Small intestine (tissue), 7 donors: ENCODE measurements at regions not wholly inside any gene's neighbourhood (a gene's known extent, or its start where the extent isn't known, plus 50 kb on each side); places are given as distances from the start of the nearest gene placed in this dataset.
A peak's percentile ranks its signal among the peaks of the same experiment; 100 is the strongest.

Experiments
- DNase-seq, 2 donors: peaks; one replicate each; pipeline versions ENCODE4 v3.0.0 to v3.0.0-alpha.2; 2013
- FAIRE-seq: peaks from 2 replicates; lab custom pipeline; 2012; peaks lifted over from hg19 to GRCh38; lab: Jason Lieb, UNC
- H3K27ac ChIP-seq, 3 donors: one replicate each; pipeline ENCODE4 v1.5.1; 2013; ENCODE audit warnings: low read length in 2 of 3, mild to moderate bottlenecking in 2 of 3, control low read depth in 1 of 3, inconsistent platforms in 1 of 3, low read depth in 1 of 3, moderate library complexity in 1 of 3
- H3K27me3 ChIP-seq, 3 donors: one replicate each; pipeline ENCODE4 v1.6.1; 2013; ENCODE audit warnings: low read length in 3 of 3, inconsistent platforms in 1 of 3; ENCODE audit not compliant: control insufficient read depth in 3 of 3, insufficient read depth in 3 of 3
- H3K36me3 ChIP-seq, 3 donors: one replicate each; pipeline ENCODE4 v1.6.1; 2013; ENCODE audit warnings: low read length in 3 of 3, inconsistent platforms in 1 of 3, low read depth in 1 of 3, mild to moderate bottlenecking in 1 of 3, moderate library complexity in 1 of 3; ENCODE audit not compliant: control insufficient read depth in 3 of 3, insufficient read depth in 2 of 3
- H3K4me1 ChIP-seq, 3 donors: one replicate each; pipeline ENCODE4 v1.6.1; 2013; ENCODE audit warnings: low read length in 2 of 3, inconsistent platforms in 1 of 3, low read depth in 1 of 3, mild to moderate bottlenecking in 1 of 3, moderate library complexity in 1 of 3; ENCODE audit not compliant: control insufficient read depth in 3 of 3, insufficient read depth in 2 of 3
- H3K4me3 ChIP-seq, 3 donors: one replicate each; pipeline ENCODE4 v1.5.1; 2013; ENCODE audit warnings: low read length in 3 of 3, control low read depth in 1 of 3, inconsistent platforms in 1 of 3, low read depth in 1 of 3, mild to moderate bottlenecking in 1 of 3, moderate library complexity in 1 of 3
- H3K9me3 ChIP-seq, 2 donors: one replicate each; pipeline ENCODE4 v1.6.1; 2013; ENCODE audit warnings: low read depth in 1 of 2, low read length in 1 of 2; ENCODE audit not compliant: control insufficient read depth in 2 of 2, insufficient read depth in 1 of 2
- WGBS, 3 donors: extraction: QIAGEN DNeasy Blood & Tissue Kit; methylation state at CpG; one replicate each; pipeline ENCODE4 v1.1.7; 2013; 5-methylcytosine and 5-hydroxymethylcytosine counted together
- donor health status: healthy with polysubstance abuse.
- donor health status: control.
- donor health status: control.
- donor health status: Bipolar disorder and iron deficiency.
- donor health status: healthy.

GRCh38 chr10:128854204-128854603, 612.8 kb upstream of the MGMT start:
- FAIRE-seq, result no peak

GRCh38 chr10:128854963-128855362, 612.1 kb upstream of the MGMT start:
- Histone ChIP-seq H3K4me3 (no peak overlapping the region), H3K9me3 (no peaks in the 10 kb centered on the region), H3K27me3 (no peaks in the 10 kb centered on the region), H3K27ac (peak overlapping the region in 1 of 3 donors; percentile 60), H3K4me1 (peaks cover 2 to 27% (median 2%) of the 10 kb centered on the region in 3 donors), H3K36me3 (no peaks in the 10 kb centered on the region)
- FAIRE-seq (no peak), DNase-seq (peak; percentile 30 to 83)
- WGBS, 3 donors, result 2 to 23% (median 17%) methylated on average over 5 of the region's 5 CpGs

More at GRCh38 chr10:128854204-128854603, 612.8 kb upstream of the MGMT start:
- no peaks in the 10 kb centered on the region for H3K27me3 ChIP-seq
- 69 to 94% (median 88%) methylated on average over 1 of the region's 1 CpG for WGBS, 3 donors
- no peak overlapping the region for H3K27ac ChIP-seq
- peaks cover 2 to 27% (median 2%) of the 10 kb centered on the region in 3 donors for H3K4me1 ChIP-seq
- H3K4me3 ChIP-seq, result no peak overlapping the region
- H3K9me3 ChIP-seq, result no peaks in the 10 kb centered on the region
- H3K36me3 ChIP-seq, result no peaks in the 10 kb centered on the region
- DNase-seq, result no peak

- FAIRE-seq (no peak), DNase-seq (no peak)
- Histone ChIP-seq H3K27ac (no peak overlapping the region), H3K9me3 (no peaks in the 10 kb centered on the region), H3K4me3 (no peak overlapping the region), H3K4me1 (peaks cover 2 to 27% (median 2%) of the 10 kb centered on the region in 3 donors), H3K27me3 (no peaks in the 10 kb centered on the region), H3K36me3 (no peaks in the 10 kb centered on the region)
- 71 to 80% (median 78%) methylated on average over 14 of the region's 14 CpGs for WGBS, 3 donors
Observed at GRCh38 chr10:128855618-128856428, 611.2 kb upstream of the MGMT start.

- FAIRE-seq (no peak), DNase-seq (peak; percentile 34 to 44)
- 69 to 74% (median 72%) methylated on average over 8 of the region's 8 CpGs for WGBS, 3 donors
- Histone ChIP-seq H3K4me3 (no peak overlapping the region), H3K4me1 (peaks cover 0 to 13% (median 2%) of the 10 kb centered on the region in 3 donors), H3K27ac (no peak overlapping the region), H3K27me3 (no peaks in the 10 kb centered on the region), H3K36me3 (no peaks in the 10 kb centered on the region), H3K9me3 (no peaks in the 10 kb centered on the region)
Observed at GRCh38 chr10:128859738-128860386, 607.2 kb upstream of the MGMT start.

GRCh38 chr10:128860574-128860973, 606.5 kb upstream of the MGMT start:
- no peak for FAIRE-seq
- DNase-seq, result no peak
- H3K4me1 ChIP-seq, result peaks cover 0 to 9% (median 0%) of the 10 kb centered on the region in 3 donors
- no peak overlapping the region for H3K4me3 ChIP-seq
- no peak overlapping the region for H3K27ac ChIP-seq
- no peaks in the 10 kb centered on the region for H3K36me3 ChIP-seq
- H3K9me3 ChIP-seq, result no peaks in the 10 kb centered on the region
- WGBS, 3 donors, result 78 to 83% (median 80%) methylated on average over 9 of the region's 9 CpGs
- H3K27me3 ChIP-seq, result no peaks in the 10 kb centered on the region

- Histone ChIP-seq H3K4me3 (no peak overlapping the region), H3K9me3 (no peaks in the 10 kb centered on the region), H3K36me3 (no peaks in the 10 kb centered on the region), H3K27me3 (no peaks in the 10 kb centered on the region), H3K4me1 (peaks cover 0 to 3% (median 0%) of the 10 kb centered on the region in 3 donors), H3K27ac (no peak overlapping the region)
- FAIRE-seq (no peak), DNase-seq (no peak)
- 90 to 93% (median 93%) methylated on average over 15 of the region's 15 CpGs for WGBS, 3 donors
Observed at GRCh38 chr10:128861018-128861901, 605.8 kb upstream of the MGMT start.

- no peak for DNase-seq
- Histone ChIP-seq H3K27me3 (no peaks in the 10 kb centered on the region), H3K27ac (no peak overlapping the region), H3K36me3 (no peaks in the 10 kb centered on the region), H3K4me1 (peaks cover 0 to 2% (median 0%) of the 10 kb centered on the region in 3 donors), H3K9me3 (no peaks in the 10 kb centered on the region), H3K4me3 (no peak overlapping the region)
- WGBS, 3 donors, result 89 to 94% (median 90%) methylated on average over 6 of the region's 6 CpGs
- FAIRE-seq, result no peak
Observed at GRCh38 chr10:128863411-128863810, 603.6 kb upstream of the MGMT start.

GRCh38 chr10:128863823-128864405, 603.1 kb upstream of the MGMT start:
- Histone ChIP-seq H3K36me3 (no peaks in the 10 kb centered on the region), H3K27ac (no peak overlapping the region)
- no peak for FAIRE-seq

More at GRCh38 chr10:128863823-128864405, 603.1 kb upstream of the MGMT start:
- DNase-seq, result no peak
- Histone ChIP-seq H3K27me3 (no peaks in the 10 kb centered on the region), H3K9me3 (no peaks in the 10 kb centered on the region), H3K4me3 (no peak overlapping the region), H3K4me1 (no peaks in the 10 kb centered on the region)
- WGBS, 3 donors, result 94 to 98% (median 97%) methylated on average over 8 of the region's 8 CpGs
